Erythroblast (primary cell): ENCODE measurements at regions not wholly inside any gene's neighbourhood (a gene's known extent, or its start where the extent isn't known, plus 50 kb on each side); places are given as distances from the start of the nearest gene placed in this dataset.

ENCODE experiments used
- GATA1 ChIP-seq: IDR thresholded peaks from 2 replicates; pipeline ENCODE4 v1.6.1; 2011; ENCODE audit warnings: low read depth, mild to moderate bottlenecking, control low read depth, low read length, moderate library complexity
- POLR2A ChIP-seq: IDR thresholded peaks from 2 replicates; pipeline ENCODE4 v1.6.1; 2011; ENCODE audit warnings: mild to moderate bottlenecking, low read length

- TF ChIP-seq POLR2A (no peak), GATA1 (no peak)
Measured at GRCh38 chr4:188532751-188533150, 393.5 kb downstream of the TRIML1 start.
